IPS-20b (cell line): ENCODE measurements at regions not wholly inside any gene's neighbourhood (a gene's known extent, or its start where the extent isn't known, plus 50 kb on each side); places are given as distances from the start of the nearest gene placed in this dataset.
"Not testable (repeated sequence)": the region's sequence is repeated elsewhere in the genome, so short reads cannot be mapped to it uniquely, and the experiment has no call there.

Experiments used
- H3K27ac ChIP-seq: one replicate; pipeline ENCODE4 v1.5.1; 2013; ENCODE audit warnings: low read length
- H3K27me3 ChIP-seq: 2 replicates; pipeline ENCODE4 v1.6.1; 2013; ENCODE audit warnings: mild to moderate bottlenecking, low read length, inconsistent platforms; ENCODE audit not compliant: insufficient read depth
- H3K36me3 ChIP-seq: 2 replicates; pipeline ENCODE4 v1.6.1; 2013; ENCODE audit warnings: low read depth, mild to moderate bottlenecking, inconsistent platforms, low read length, moderate library complexity; ENCODE audit not compliant: insufficient read depth
- H3K4me1 ChIP-seq: 2 replicates; pipeline ENCODE4 v1.6.1; 2013; ENCODE audit warnings: mild to moderate bottlenecking, control low read depth, inconsistent platforms, low read length, moderate library complexity; ENCODE audit not compliant: insufficient read depth
- H3K4me3 ChIP-seq: 2 replicates; pipeline ENCODE4 v1.5.1; 2013; ENCODE audit warnings: mild to moderate bottlenecking, low read length, inconsistent platforms
- H3K9ac ChIP-seq: 2 replicates; pipeline ENCODE4 v1.6.1; 2013; ENCODE audit warnings: low read depth, mild to moderate bottlenecking, inconsistent platforms, low read length, moderate library complexity
- H3K9me3 ChIP-seq: 2 replicates; pipeline ENCODE4 v1.6.1; 2013; ENCODE audit warnings: mild to moderate bottlenecking, low read depth, low read length, inconsistent platforms; ENCODE audit not compliant: insufficient read depth

- H3K36me3 ChIP-seq = no peaks in the 10 kb centered on the region
- H3K4me3 ChIP-seq = no peak overlapping the region
- peaks cover 5% of the 10 kb centered on the region for H3K9me3 ChIP-seq
- no peak overlapping the region for H3K9ac ChIP-seq
- no peaks in the 10 kb centered on the region for H3K27me3 ChIP-seq
- peaks cover 9% of the 10 kb centered on the region; the same call in 1 of the 2 replicates for H3K4me1 ChIP-seq
- H3K27ac ChIP-seq = no peak overlapping the region
Observed at GRCh38 chr7:55306331-55306730, 58.8 kb upstream of the LANCL2 start.

DNA sequence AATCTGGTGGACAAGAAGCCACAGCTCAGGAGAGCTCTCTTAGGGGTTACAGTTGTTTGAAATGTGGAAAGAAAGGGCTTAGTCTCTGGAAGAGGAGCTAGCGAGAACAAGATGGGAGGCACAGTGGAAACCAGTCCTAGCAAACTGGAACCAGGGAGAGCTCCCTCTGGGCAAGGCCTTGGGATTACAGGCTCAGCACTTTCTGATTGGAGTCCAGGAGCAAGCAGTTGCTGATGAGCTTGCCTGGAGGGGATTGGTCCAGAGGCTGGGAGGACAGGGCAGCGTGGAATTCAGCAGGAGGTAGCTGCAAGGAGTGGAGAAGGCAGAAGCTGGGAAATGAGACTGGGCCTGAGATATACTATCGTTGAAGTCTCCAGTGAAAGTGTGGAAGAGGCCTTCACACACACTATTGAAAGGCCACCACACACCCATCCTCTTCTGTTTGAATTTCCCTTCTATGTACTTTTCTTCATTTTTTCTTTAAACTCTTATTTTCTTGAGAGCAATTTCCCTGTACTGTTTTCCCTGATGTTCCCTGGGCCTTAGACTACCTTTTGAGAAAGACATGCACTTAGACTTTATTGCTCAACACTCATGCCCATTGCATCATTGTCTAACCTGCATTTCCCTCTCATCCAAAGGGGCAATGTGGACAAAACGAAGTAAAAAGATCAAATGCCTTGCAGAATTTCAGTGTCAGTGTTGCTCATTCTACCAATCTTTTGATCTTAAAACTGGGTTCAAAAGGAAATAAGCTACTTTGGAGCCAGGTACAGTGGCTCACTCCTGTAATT, 57.8 kb upstream of the LANCL2 start:
- Histone ChIP-seq H3K4me3 (no peak overlapping the region), H3K36me3 (no peaks in the 10 kb centered on the region), H3K27ac (no peak overlapping the region), H3K4me1 (peaks cover 9% of the 10 kb centered on the region; the same call in 1 of the 2 replicates), H3K27me3 (no peaks in the 10 kb centered on the region), H3K9me3 (peaks cover 5% of the 10 kb centered on the region), H3K9ac (no peak overlapping the region)

GRCh38 chr7:55308186-55308929, 56.8 kb upstream of the LANCL2 start:
- Histone ChIP-seq H3K9me3 (peaks cover 5% of the 10 kb centered on the region), H3K4me3 (no peak overlapping the region), H3K9ac (no peak overlapping the region), H3K27me3 (no peaks in the 10 kb centered on the region), H3K36me3 (no peaks in the 10 kb centered on the region), H3K27ac (no peak overlapping the region), H3K4me1 (peaks cover 9% of the 10 kb centered on the region; the same call in 1 of the 2 replicates)

DNA sequence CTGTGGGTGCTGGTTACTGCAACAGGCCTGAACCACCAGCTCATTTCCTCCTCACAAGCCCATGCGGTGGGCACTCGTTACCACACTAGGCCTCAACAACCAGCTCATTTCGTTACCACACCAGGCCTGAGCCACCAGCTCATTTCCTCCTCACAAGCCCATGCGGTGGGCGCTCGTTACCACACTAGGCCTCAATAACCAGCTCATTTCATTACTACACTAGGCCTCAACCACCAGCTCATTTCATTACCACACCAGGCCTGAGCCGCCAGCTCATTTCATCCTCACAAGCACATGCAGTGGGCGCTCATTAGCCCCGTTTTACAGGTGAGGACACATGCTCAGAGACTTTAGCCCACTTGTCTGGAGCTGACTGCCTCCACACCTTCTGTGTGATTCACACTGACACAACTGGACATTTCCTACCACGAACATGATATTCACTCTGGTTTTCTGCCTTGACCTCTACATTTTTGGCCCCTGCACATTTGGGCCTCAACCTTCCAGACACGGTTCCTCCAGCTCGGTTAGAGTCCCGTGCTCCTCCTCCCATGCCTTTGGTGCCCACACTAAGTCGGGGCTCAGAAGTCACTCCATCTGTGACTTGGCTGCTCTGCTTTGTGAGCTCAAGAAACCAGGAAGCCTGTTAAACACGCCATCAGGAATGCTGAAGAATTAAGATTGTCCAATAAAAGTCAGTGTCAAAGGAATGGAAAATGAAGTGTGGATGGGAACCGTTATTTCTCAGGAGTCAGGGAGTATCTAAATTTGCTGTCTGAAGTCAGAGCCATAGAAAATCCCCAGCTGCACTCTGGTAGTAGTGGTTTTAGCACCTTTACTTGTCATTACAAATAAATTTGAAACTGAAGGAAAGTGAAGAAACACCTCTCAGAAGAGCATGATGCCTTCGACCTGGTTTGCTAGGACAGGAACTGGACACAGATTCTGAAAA, 55.8 kb upstream of the LANCL2 start:
- Histone ChIP-seq H3K9ac (no peak overlapping the region), H3K27ac (no peak overlapping the region), H3K9me3 (peaks cover 5% of the 10 kb centered on the region), H3K4me1 (peaks cover 6% of the 10 kb centered on the region; the same call in 1 of the 2 replicates), H3K27me3 (no peaks in the 10 kb centered on the region), H3K36me3 (no peaks in the 10 kb centered on the region), H3K4me3 (no peak overlapping the region)

DNA sequence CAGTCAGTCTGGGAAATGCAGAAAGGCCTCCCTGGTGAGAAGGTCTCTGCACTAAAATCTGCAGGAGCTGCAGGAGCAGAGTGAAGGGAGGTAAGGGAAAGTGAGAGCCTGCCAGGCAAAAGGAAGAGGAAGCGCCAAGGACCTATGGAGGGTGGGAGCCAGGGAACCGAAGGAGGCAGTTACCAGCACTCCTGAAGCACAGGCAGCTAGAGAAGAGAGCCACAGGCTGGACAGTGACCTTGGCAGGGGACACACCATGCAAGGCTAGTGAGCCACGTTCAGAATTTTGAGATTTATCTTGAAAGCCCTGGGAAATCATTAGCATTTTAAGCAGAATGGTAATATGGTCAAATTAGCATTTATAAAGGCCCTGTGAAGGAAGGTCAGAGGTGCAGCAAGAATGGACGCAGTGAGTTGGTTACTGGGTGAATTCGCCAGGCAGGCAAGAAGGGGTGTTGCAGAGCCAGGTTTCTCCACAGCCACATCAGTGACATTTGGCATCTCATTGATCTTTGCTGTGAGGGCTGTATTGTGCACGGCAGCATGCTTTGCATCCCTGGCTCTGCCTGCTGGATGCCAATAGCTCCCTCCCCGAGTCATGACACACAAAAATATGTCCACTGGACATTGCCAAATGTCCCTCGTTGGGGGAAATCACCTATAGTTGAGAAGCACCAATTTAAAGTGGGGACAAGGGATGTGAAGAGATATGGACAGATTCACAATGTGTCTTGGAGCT, 54.7 kb upstream of the LANCL2 start:
- Histone ChIP-seq H3K27ac (no peak overlapping the region), H3K9ac (no peak overlapping the region), H3K4me1 (peaks cover 6% of the 10 kb centered on the region; the same call in 1 of the 2 replicates), H3K27me3 (no peaks in the 10 kb centered on the region), H3K4me3 (no peak overlapping the region), H3K36me3 (no peaks in the 10 kb centered on the region), H3K9me3 (peaks cover 5% of the 10 kb centered on the region)

DNA sequence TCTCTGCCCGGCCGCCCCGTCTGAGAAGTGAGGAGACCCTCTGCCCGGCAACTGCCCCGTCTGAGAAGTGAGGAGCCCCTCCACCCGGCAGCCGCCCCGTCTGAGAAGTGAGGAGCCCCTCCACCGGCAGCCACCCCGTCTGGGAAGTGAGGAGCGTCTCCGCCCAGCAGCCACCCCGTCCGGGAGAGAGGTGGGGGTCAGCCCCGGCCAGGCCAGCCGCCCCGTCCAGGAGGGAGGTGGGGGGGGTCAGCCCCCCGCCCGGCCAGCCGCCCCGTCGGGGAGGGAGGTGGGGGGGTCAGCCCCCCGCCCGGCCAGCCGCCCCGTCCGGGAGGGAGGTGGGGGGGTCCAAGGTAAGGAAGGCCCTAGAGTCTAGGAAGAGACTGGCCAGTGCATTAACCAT, 53.2 kb upstream of the LANCL2 start:
- H3K27ac ChIP-seq, H3K4me3 ChIP-seq, H3K27me3 ChIP-seq: not testable (repeated sequence)

DNA sequence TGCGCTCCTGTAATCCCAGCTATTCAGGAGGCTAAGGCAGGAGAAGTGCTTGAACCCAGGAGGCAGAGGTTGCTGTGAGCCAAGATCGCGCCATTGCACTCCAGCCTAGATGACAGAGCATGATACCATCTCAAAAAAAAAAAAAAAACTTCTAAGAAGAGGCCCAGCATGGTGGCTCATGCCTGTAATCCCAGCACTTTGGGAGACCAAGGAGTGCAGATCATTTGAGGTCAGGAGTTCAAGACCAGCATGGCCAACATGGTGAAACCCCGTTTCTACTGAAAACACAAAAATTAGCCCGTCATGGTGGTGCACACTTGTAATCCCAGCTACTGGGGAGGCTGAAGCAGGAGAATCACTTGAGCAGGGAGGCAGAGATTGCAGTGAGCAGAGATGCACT, 51.5 kb upstream of the LANCL2 start:
- not testable (repeated sequence) for H3K9ac ChIP-seq, H3K4me1 ChIP-seq, H3K27me3 ChIP-seq, H3K4me3 ChIP-seq, H3K36me3 ChIP-seq, H3K9me3 ChIP-seq, H3K27ac ChIP-seq

More for the DNA sequence above, 53.2 kb upstream of the LANCL2 start:
- H3K9me3 ChIP-seq, H3K36me3 ChIP-seq, H3K9ac ChIP-seq, H3K4me1 ChIP-seq: not testable (repeated sequence)

GRCh38 chr7:55314967-55315366, 50.2 kb upstream of the LANCL2 start:
- peaks cover 6% of the 10 kb centered on the region; the same call in 1 of the 2 replicates for H3K4me1 ChIP-seq
- no peak overlapping the region for H3K27ac ChIP-seq
- no peaks in the 10 kb centered on the region for H3K27me3 ChIP-seq
- no peaks in the 10 kb centered on the region for H3K36me3 ChIP-seq
- no peak overlapping the region for H3K4me3 ChIP-seq
- no peak overlapping the region for H3K9ac ChIP-seq
- H3K9me3 ChIP-seq = peaks cover 5% of the 10 kb centered on the region
